Mesothelial cell of epicardium (in vitro differentiated cells): ENCODE measurements at regions not wholly inside any gene's neighbourhood (a gene's known extent, or its start where the extent isn't known, plus 50 kb on each side); places are given as distances from the start of the nearest gene placed in this dataset.

Experiments
- DNase-seq, 2 experiments: peaks; one replicate each; pipeline ENCODE4 v3.0.0; 2021; ENCODE audit warnings: low spot score in 2 of 2; ENCODE audit not compliant: unreplicated experiment in 2 of 2
- H3K27ac Mint-ChIP-seq: 2 replicates; pipeline ENCODE4 v1.8.0; 2021; ENCODE audit warnings: mixed read lengths
- H3K27me3 Mint-ChIP-seq: 2 replicates; pipeline ENCODE4 v1.8.0; 2021; ENCODE audit warnings: low read depth, mixed read lengths
- H3K36me3 Mint-ChIP-seq: 2 replicates; pipeline ENCODE4 v1.8.0; 2021; ENCODE audit warnings: mixed read lengths
- H3K4me1 Mint-ChIP-seq: 2 replicates; pipeline ENCODE4 v1.8.0; 2021; ENCODE audit warnings: mixed read lengths
- H3K4me3 Mint-ChIP-seq: 2 replicates; pipeline ENCODE4 v1.8.0; 2021; ENCODE audit warnings: mild to moderate bottlenecking, moderate library complexity, mixed read lengths
- H3K9me3 Mint-ChIP-seq: 2 replicates; pipeline ENCODE4 v1.8.0; 2021; ENCODE audit warnings: mixed read lengths
- TF ChIP-seq, protein P1 (sequence below): fragments of 200-600 bp; sonication (generic); IDR thresholded peaks from one replicate; pipeline ENCODE4 v1.5.0; 2021; ENCODE audit warnings: antibody characterized with exemption; ENCODE audit not compliant: unreplicated experiment

DNA sequence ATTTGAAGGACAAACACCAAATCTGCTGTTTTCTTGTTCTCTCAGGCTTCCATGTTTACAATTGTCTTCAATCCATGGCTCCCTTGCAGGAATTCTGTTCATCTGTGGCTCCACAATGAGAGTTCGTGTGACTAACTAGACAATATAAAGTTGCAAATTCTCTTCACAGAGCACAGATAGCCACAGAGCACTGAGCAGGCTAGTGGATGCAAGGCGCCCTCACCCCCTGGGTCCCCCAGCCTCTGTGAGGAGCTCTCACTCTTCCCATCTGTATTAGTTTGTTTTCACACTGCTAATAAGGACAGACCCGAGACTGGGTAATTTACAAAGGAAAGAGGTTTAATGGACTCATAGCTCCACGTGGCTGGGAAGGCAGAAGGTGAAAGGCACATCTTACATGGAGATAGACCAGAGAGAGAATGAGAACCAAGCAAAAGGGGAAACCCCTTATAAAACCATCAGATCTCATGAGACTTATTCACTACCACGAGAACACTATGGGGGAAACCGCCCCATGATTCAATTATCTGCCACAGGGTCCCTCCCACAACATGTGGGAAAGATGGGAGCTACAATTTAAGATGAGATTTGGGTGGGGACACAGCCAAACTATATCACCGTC, 82.5 kb upstream of the STX18 start:
- Mint-ChIP-seq H3K4me1 (peaks cover 15% of the 10 kb centered on the region), H3K27me3 (no peaks in the 10 kb centered on the region), H3K9me3 (peaks cover 16% of the 10 kb centered on the region), H3K4me3 (no peak overlapping the region), H3K27ac (peak overlapping the region; percentile 26), H3K36me3 (peaks cover 7% of the 10 kb centered on the region)
- no peak for DNase-seq
- TF ChIP-seq, protein P1, sequence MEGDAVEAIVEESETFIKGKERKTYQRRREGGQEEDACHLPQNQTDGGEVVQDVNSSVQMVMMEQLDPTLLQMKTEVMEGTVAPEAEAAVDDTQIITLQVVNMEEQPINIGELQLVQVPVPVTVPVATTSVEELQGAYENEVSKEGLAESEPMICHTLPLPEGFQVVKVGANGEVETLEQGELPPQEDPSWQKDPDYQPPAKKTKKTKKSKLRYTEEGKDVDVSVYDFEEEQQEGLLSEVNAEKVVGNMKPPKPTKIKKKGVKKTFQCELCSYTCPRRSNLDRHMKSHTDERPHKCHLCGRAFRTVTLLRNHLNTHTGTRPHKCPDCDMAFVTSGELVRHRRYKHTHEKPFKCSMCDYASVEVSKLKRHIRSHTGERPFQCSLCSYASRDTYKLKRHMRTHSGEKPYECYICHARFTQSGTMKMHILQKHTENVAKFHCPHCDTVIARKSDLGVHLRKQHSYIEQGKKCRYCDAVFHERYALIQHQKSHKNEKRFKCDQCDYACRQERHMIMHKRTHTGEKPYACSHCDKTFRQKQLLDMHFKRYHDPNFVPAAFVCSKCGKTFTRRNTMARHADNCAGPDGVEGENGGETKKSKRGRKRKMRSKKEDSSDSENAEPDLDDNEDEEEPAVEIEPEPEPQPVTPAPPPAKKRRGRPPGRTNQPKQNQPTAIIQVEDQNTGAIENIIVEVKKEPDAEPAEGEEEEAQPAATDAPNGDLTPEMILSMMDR: no peak

DNA sequence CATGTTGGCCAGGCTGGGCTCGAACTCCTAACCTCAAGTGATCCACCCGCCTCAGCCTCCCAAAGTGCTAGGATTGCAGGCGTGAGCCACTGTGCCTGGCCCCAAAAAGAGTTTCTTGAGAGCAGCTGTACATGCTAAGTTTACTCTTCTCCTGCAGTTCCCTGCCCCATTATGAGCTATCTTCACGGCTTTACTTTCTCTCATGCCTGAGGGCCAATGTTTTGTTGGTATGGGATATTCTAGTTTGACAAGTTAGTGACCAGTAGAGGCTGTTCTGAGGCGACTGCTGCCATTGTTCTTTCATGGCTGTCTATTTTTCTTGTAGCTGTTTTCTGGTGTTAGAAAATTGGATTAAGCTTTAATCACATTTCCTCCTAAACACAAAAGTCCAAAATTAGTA, 78.0 kb upstream of the STX18 start:
- peaks cover 12% of the 10 kb centered on the region for H3K4me1 Mint-ChIP-seq
- DNase-seq: no peak
- peaks cover 13% of the 10 kb centered on the region for H3K9me3 Mint-ChIP-seq
- peaks cover 6% of the 10 kb centered on the region for H3K36me3 Mint-ChIP-seq
- TF ChIP-seq, protein P1: no peak
- H3K27ac Mint-ChIP-seq: no peak overlapping the region
- H3K27me3 Mint-ChIP-seq: no peaks in the 10 kb centered on the region
- H3K4me3 Mint-ChIP-seq: no peak overlapping the region

DNA sequence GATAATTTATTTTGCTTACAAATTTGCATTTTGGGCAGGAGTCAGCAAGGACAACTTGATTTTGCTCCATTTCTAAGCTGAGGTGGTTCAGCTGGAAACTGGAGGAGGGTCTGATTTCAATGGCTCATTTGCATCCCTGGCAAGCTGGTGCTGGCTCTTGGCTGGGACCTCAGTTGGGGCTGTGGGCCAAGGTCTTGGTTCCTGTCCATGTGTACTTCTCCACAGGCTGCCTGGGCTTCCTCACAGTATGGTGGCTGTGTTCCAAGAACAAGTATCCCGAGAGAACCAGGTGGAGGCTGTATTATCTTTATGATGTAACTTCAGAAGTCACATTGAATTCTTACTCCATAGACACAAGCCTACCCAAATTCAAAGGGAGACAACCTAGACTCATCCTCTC, 77.0 kb upstream of the STX18 start:
- Mint-ChIP-seq H3K4me1 (peaks cover 7% of the 10 kb centered on the region), H3K9me3 (peaks cover 13% of the 10 kb centered on the region), H3K27ac (no peak overlapping the region), H3K36me3 (peaks cover 9% of the 10 kb centered on the region), H3K4me3 (no peak overlapping the region), H3K27me3 (no peaks in the 10 kb centered on the region)
- DNase-seq: no peak
- TF ChIP-seq, protein P1: no peak

DNA sequence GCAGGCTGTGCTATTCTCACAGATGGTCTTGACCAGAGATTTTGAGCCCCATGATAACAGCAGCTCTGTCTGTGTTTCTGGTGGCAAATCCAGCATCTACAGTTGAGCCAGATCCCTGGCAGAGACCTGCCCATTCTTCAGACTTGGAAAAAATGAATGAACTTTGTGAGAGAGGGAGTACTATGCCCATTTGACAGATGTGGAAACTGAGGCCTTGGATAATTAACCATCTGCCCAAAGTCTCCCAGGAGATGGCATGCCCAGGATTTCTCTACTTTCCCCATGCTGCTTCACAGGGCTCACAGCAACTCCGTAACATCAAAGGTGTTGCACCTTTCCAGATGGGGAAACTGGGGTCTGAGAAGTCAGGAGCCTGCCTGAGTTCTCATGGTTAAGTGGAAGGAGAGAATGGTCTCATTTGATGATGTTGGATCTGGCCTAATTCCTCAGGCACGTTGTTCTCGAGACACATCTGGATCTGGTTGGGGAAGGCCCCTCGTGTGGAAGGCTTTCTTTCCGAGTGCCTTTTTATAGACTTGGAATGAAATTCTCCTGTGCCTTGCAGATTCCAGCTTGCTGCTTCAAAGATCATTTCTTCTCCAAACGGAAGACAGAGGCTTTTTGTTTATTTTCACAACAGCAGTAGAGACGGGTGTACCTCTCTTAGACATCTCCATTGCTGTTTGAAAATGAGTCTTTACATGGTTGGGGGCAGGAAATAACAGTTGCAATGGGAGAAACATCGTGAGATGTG, 73.3 kb upstream of the STX18 start:
- H3K4me1 Mint-ChIP-seq: peaks cover 6% of the 10 kb centered on the region
- peaks cover 8% of the 10 kb centered on the region for H3K9me3 Mint-ChIP-seq
- no peak overlapping the region for H3K4me3 Mint-ChIP-seq
- no peak for DNase-seq
- peaks cover 10% of the 10 kb centered on the region for H3K36me3 Mint-ChIP-seq
- H3K27me3 Mint-ChIP-seq: no peaks in the 10 kb centered on the region
- TF ChIP-seq, protein P1: no peak
- H3K27ac Mint-ChIP-seq: peak overlapping the region; percentile 80

DNA sequence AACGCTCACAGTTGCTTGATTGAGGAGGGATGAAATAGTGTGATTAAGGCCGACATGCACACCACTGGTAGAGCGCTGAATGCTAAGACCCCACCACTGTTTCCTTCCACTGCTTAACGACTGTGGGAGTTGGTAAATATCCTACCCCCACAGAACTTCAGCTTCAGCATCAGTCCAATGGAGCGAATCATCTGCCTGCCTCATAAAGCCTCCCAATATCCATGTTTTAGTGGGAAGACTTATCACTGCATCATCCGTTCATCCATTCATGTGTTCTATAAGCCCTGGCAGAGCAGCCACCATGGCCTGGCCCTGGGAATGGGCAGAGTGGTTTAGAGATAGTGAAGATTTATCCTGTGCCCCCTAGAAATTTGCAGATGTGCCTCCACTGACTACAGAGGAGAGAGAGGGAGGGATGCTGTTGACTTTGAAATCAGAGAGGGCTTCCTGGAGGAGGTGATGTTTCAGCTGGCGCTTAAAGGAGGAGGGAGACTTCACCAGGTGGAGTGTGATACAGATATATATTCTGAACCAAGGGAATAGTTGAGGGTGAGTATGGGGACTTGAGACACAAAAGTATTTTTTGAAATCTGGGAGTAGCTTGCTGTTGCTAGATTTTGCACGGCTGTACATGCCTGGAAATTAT, 71.9 kb upstream of the STX18 start:
- peaks cover 6% of the 10 kb centered on the region for H3K9me3 Mint-ChIP-seq
- peak overlapping the region; percentile 36 for H3K27ac Mint-ChIP-seq
- peaks cover 4% of the 10 kb centered on the region for H3K36me3 Mint-ChIP-seq
- peaks cover 2% of the 10 kb centered on the region for H3K4me1 Mint-ChIP-seq
- TF ChIP-seq, protein P1: no peak
- DNase-seq: no peak
- H3K27me3 Mint-ChIP-seq: no peaks in the 10 kb centered on the region
- H3K4me3 Mint-ChIP-seq: no peak overlapping the region
